ENCODE measurements at regions not wholly inside any gene's neighbourhood (a gene's known extent, or its start where the extent isn't known, plus 50 kb on each side); places are given as distances from the start of the nearest gene placed in this dataset.

GRCh38 chr20:22447447-22447778 lies 137.0 kb downstream of the FOXA2 start:
- Histone ChIP-seq H4K20me1 (ENCODE audit: insufficient read depth, low read length) (no peaks in the 10 kb centered on the region), H3K79me2 (ENCODE audit: insufficient read depth, low read length) (no peaks in the 10 kb centered on the region), H3K4me1 (ENCODE audit: insufficient read depth, low read length) (peaks cover 13% of the 10 kb centered on the region), H3K4me3 (replicated peaks in 1 of 3; ENCODE audit: insufficient read depth in 1 of 3, low read depth in 2 of 3, low read length in 3 of 3) (no peak overlapping the region), H3K9me3 (ENCODE audit: low read length) (no peaks in the 10 kb centered on the region), H3K36me3 (replicated peaks in 1 of 2; ENCODE audit: control insufficient read depth in 1 of 2, insufficient read depth in 2 of 2, low read length in 2 of 2) (no peaks in the 10 kb centered on the region), H3K4me2 (ENCODE audit: low read depth, low read length) (no peak overlapping the region), H3K27me3 (ENCODE audit: control insufficient read depth in 1 of 2, insufficient read depth in 2 of 2, low read length in 2 of 2) (peaks cover 3 to 46% of the 10 kb centered on the region in 2 experiments; a peak in 4 of 5 replicates), H3K9ac (ENCODE audit: insufficient read depth, low read depth, low read length) (no peak overlapping the region), H3K27ac (ENCODE audit: extremely low read length, insufficient read depth, low read length) (no peak overlapping the region), H2AFZ (ENCODE audit: low read length) (no peak overlapping the region)
- WGBS (ENCODE audit: low lambda C conversion rate), result 2% methylated on average over 1 of the region's 1 CpG
- POLR2A ChIA-PET, result interaction anchor here (1.3 kb wide), 1 partner anchor 16 kb away, joined by 3 read pairs; no protein-coding TSS in a partner anchor
- no peak for TF ChIP-seq ZC3H4 (CRISPR knock-in tag; IDR thresholded peaks at IDR 0.05; ENCODE audit: borderline replicate concordance)
- no peak for TF ChIP-seq ZNF224 (CRISPR knock-in tag; IDR thresholded peaks at IDR 0.05)
- no peak for TF ChIP-seq ZNF883 (CRISPR knock-in tag; IDR thresholded peaks at IDR 0.05; ENCODE audit: not compliant biosample characterization)
- TF ChIP-seq, protein P1, sequence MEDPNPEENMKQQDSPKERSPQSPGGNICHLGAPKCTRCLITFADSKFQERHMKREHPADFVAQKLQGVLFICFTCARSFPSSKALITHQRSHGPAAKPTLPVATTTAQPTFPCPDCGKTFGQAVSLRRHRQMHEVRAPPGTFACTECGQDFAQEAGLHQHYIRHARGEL (CRISPR knock-in tag; IDR thresholded peaks at IDR 0.05), result no peak
- TF ChIP-seq ZNF841 (CRISPR knock-in tag; IDR thresholded peaks at IDR 0.05; ENCODE audit: borderline replicate concordance), result no peak
- TF ChIP-seq, protein P2, sequence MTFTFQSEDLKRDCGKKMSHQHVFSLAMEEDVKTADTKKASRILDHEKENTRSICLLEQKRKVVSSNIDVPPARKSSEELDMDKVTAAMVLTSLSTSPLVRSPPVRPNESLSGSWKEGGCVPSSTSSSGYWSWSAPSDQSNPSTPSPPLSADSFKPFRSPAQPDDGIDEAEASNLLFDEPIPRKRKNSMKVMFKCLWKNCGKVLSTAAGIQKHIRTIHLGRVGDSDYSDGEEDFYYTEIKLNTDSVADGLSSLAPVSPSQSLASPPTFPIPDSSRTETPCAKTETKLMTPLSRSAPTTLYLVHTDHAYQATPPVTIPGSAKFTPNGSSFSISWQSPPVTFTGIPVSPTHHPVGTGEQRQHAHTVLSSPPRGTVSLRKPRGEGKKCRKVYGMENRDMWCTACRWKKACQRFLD (CRISPR knock-in tag; IDR thresholded peaks at IDR 0.05; ENCODE audit: borderline replicate concordance), result no peak
- TF ChIP-seq KDM2A (CRISPR knock-in tag; IDR thresholded peaks at IDR 0.05; ENCODE audit: borderline replicate concordance, low read depth), result no peak
- TF ChIP-seq PRDM4 (CRISPR knock-in tag; IDR thresholded peaks at IDR 0.05; ENCODE audit: borderline replicate concordance), result no peak
- no peak for TF ChIP-seq ZNF431 (CRISPR knock-in tag; IDR thresholded peaks at IDR 0.05; ENCODE audit: borderline replicate concordance, low read depth)
- TF ChIP-seq, protein P3, sequence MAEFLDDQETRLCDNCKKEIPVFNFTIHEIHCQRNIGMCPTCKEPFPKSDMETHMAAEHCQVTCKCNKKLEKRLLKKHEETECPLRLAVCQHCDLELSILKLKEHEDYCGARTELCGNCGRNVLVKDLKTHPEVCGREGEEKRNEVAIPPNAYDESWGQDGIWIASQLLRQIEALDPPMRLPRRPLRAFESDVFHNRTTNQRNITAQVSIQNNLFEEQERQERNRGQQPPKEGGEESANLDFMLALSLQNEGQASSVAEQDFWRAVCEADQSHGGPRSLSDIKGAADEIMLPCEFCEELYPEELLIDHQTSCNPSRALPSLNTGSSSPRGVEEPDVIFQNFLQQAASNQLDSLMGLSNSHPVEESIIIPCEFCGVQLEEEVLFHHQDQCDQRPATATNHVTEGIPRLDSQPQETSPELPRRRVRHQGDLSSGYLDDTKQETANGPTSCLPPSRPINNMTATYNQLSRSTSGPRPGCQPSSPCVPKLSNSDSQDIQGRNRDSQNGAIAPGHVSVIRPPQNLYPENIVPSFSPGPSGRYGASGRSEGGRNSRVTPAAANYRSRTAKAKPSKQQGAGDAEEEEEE (CRISPR knock-in tag; IDR thresholded peaks at IDR 0.05; ENCODE audit: borderline replicate concordance), result no peak
- TF ChIP-seq, protein P4, sequence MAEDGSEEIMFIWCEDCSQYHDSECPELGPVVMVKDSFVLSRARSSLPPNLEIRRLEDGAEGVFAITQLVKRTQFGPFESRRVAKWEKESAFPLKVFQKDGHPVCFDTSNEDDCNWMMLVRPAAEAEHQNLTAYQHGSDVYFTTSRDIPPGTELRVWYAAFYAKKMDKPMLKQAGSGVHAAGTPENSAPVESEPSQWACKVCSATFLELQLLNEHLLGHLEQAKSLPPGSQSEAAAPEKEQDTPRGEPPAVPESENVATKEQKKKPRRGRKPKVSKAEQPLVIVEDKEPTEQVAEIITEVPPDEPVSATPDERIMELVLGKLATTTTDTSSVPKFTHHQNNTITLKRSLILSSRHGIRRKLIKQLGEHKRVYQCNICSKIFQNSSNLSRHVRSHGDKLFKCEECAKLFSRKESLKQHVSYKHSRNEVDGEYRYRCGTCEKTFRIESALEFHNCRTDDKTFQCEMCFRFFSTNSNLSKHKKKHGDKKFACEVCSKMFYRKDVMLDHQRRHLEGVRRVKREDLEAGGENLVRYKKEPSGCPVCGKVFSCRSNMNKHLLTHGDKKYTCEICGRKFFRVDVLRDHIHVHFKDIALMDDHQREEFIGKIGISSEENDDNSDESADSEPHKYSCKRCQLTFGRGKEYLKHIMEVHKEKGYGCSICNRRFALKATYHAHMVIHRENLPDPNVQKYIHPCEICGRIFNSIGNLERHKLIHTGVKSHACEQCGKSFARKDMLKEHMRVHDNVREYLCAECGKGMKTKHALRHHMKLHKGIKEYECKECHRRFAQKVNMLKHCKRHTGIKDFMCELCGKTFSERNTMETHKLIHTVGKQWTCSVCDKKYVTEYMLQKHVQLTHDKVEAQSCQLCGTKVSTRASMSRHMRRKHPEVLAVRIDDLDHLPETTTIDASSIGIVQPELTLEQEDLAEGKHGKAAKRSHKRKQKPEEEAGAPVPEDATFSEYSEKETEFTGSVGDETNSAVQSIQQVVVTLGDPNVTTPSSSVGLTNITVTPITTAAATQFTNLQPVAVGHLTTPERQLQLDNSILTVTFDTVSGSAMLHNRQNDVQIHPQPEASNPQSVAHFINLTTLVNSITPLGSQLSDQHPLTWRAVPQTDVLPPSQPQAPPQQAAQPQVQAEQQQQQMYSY (CRISPR knock-in tag; IDR thresholded peaks at IDR 0.05), result no peak
- BruUV-seq (replicated peaks), result no TSS peak
- ATAC-seq, result no peak
- DNase-seq (ENCODE audit: low spot score), result no peak
- CTCF ChIA-PET (ENCODE audit: low intra/inter-chr PET ratio, low total read pairs), result no interaction called here
- intact Hi-C loops (cut with micrococcal nuclease; ENCODE audit: unreplicated experiment) (no loop called here), in situ Hi-C loops (cut with HindIII; ENCODE audit: extremely low pct_ligation_motif_present, low pct_unique_long_range_greater_than_20kb) (no loop called here)
- no peak for FAIRE-seq

All from HepG2 (cell line).